Mucosa of gallbladder (tissue), 1 donor: ENCODE measurements at regions not wholly inside any gene's neighbourhood (a gene's known extent, or its start where the extent isn't known, plus 50 kb on each side); places are given as distances from the start of the nearest gene placed in this dataset.
"Not testable (repeated sequence)": the region's sequence is repeated elsewhere in the genome, so short reads cannot be mapped to it uniquely, and the experiment has no call there.

Experiments used
- DNase-seq: peaks from one replicate; pipeline ENCODE4 v3.0.0-alpha.2; 2020; ENCODE audit warnings: low spot score
- donor health status: DM: no; HTN: no; CAD: no.

GRCh38 chr20:53668992-53669391, 75.4 kb upstream of the ZNF217 start:
- no peak for DNase-seq

GRCh38 chr20:53666144-53666543, 72.5 kb upstream of the ZNF217 start:
- DNase-seq: no peak

- DNase-seq: peak; percentile 54
These were observed 70.5 kb upstream of the ZNF217 start for GRCh38 chr20:53664121-53664520.

DNA sequence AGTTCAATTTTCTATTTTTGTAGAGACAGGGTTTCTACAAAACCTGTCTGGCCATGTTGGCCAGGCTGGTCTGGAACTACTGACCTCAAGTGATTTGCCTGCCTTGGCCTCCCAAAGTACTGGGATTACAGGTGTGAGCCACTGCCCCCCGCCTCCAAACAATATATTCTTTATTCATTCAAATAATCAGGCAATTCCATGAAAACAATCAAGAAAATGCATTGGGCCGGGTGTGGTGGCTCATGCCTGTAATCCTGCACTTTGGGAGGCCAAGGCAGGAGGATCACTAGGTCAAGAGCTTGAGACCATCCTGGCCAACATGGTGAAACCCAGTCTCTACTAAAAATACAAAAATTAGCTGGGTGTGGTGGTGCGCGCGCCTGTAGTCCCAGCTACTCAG, 69.9 kb upstream of the ZNF217 start:
- not testable (repeated sequence) for DNase-seq

DNA sequence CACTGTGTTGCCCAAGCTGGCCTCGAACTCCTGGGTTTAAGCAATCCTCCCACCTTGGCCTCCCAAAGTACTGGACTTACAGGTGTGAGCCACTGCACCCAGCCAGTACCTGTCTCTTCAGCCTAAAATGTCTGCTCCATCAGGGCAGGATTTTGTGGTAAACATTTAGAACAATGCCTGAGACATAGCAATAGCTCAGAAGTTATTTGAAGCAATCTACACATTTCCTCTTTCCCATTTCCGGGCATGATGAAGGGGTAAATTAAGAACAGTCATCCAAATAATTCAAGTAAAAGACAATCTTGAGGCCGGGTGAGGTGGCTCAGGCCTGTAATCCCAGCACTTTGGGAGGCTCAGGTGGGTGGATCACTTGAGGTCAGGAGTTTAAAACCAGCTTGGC, 69.0 kb upstream of the ZNF217 start:
- no peak for DNase-seq

GRCh38 chr20:53660947-53661381, 67.3 kb upstream of the ZNF217 start:
- DNase-seq: no peak

GRCh38 chr20:53660078-53660909, 66.7 kb upstream of the ZNF217 start:
- DNase-seq: peak; percentile 25

GRCh38 chr20:53658973-53659372, 65.3 kb upstream of the ZNF217 start:
- DNase-seq: no peak

DNA sequence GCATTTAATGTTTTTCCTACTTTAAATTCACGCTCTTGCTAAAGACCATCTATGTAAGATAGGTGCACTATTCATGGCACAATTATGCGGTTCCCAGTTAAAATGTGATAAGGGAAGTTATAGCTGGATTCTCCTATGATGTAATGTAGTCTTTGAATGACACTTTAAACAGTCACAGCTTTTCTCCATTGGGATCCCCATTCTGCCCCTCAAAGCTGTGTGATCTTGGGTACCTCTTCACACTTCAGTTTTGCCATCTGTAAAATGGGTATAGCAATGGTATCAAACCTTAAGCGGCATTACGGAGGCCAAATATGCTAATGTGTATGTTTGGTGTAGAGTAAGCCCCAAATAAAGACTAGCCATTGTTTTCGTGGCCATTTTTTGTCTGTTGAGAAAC, 64.7 kb upstream of the ZNF217 start:
- no peak for DNase-seq

DNA sequence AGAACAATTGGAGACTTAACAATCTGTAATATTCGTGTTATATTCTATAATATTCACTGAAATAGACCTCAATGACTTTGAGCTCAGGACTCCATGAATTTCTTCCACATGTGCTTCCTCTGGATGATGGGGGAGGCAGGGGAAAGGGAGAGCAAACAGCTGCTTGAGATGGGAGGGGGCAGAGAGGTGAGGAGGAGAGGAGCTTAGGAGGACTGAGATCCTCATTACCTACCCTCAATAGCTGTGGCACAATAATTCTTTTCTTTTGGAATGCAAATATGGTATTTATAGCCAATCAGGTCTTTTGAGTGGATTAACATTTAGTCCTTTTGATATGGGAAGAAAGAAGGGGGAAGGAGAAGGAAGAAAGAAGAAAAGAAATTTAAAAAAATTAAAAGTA, 64.1 kb upstream of the ZNF217 start:
- DNase-seq: no peak

- no peak for DNase-seq
These were observed 63.6 kb upstream of the ZNF217 start for GRCh38 chr20:53657279-53657678.

DNA sequence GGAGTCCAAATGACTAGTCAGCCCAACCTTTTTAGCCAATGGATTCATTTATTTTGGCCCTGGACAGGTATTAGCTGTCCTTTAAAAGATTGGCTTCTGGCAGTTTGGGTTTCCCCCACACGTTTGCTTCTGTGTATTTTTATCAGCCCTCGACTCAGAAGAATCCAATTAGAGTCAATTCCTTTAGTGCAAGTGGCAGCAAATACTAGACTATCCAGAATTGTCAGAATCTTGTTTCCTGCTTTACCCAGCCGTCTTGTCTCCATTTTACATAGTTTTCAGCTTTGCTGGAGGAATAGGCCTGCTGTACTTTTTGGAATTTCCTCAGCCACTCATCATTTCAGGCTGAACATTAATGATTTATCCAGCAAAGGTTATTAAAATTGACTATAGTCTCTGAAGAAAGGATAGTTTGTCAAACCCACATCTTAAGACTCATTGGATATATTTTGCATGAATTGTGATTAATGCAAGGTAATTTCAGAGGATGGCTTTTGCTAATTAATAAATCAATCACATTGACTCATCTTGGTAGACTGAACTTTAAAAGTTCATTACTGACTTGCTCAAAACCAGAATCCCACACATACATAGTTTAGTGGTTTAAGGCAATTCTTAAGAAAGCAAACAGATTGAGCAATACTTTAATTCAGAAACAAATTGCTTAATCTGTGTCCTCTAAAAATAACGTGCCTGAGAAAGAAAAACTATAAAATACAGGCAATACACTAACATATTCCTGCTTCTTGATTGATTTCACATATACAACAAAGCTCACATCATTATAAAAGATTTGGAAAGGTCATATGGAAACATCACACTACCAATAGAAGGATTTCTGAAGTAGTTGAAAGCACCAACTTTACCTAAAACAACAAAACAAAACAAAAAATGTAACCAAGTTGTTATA, 62.9 kb upstream of the ZNF217 start:
- no peak for DNase-seq

DNA sequence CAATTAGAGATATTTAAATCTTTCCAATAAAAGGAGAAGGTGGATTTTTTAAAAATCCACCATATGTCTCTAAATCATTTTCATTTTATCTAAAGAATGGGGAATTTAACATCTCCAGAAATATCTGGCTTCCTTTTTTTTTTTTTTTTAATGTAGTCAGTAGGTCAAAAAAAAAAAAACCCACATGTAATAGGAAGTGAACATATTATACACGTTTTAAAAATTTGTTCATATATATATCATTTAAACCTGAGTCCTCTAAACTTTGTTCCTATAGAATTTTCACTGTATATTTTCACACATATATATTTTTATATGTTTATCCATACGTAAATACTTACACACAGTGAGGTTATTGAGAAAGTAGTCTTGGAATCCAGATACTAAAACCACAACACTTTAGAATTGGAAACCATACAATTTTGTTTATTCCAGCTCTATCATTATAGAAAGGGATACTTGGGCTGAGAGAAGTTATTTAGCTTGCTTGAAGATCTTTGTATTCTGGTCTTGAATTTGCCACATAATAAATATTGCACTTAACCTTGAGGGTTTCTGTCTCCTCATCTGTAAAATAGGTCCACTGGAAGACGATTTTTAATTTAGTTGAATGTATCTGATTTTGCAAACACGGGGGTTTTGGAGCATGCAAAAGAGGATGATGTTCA, 62.1 kb upstream of the ZNF217 start:
- DNase-seq: no peak

GRCh38 chr20:53654932-53655624, 61.4 kb upstream of the ZNF217 start:
- DNase-seq: no peak

DNA sequence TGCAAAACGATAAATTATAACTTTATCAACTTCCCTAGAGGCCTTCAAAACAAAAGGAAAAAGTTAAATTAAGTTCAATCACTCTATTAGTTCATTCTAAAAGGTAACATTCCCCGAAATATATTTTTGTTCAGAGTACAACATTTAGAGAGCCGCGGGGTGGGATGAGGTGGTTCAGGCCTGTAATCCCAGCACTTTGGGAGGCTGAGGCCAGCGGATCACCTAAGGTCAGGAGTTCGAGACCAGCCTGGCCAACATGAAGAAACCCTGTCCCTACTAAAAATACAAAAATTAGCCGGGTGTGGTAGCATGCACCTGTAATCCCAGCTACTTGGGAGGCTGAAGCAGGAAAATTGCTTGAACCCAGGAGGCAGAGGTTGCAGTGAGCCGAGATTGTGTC, 60.9 kb upstream of the ZNF217 start:
- DNase-seq: not testable (repeated sequence)

DNA sequence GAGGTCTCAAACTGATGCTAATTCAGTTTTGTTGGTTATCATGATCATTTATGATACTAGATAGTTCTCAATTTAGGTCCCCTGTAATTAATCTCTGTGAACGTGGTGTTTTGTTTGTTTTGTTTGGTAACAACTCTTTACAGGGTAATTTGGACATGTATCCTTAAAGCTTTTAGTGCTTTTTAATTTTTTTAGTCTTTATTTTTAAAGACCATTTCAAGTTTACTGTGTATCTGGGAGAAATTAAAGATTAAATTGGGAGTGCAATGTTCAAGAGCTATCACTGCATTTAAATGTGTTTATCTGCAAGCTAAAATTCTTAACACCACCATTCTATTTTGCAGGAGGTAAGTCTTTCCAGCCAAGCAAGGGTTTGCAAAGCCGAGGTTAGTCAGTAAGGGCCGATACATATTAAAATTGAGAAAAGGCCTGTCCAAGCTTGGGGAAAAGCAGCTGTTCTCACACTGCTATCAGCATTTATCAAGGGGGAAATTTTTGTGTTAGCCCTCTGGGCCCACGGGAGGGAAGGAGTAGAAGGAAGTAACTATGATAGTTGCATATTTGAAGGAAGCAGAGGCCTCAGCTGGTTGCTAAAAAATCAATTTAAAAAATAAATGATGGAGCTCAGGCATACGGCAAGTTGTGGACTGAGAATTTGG, 59.3 kb upstream of the ZNF217 start:
- DNase-seq: no peak

DNA sequence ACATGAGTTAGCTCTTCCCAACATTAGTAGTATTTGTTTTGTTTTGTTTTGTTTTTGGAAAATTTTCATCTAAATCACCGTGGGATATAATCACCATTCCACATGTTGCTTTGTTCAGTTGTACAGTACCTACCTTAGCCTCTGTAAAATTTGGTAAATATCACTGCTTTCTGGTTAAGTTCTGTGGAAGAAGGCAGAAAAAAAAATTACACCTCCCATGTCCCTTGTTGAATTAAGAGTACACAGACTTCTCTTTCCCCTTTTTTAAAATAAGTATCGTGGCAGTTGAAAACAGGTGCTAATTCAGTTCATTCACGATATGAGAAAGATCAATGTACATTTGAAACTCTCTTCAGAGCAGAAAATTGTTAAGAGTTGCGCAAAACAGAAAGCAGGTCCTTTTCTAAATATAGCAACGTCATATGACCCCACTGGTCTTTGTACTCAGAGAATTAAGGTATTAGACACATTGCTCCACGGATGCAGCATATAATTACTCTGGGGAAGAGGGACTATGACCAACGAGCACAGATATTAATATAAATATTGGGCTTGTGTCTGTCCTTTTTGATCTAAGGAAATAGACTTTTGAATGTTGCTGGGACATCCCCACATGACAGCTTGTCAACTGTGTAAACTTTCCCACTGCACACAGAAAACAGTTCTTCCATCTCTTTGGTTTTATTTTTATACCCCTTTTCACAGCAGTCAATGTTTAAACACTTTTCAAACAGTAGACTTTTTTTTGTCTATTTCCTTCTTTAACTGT, 58.6 kb upstream of the ZNF217 start:
- peak; percentile 23 for DNase-seq

DNA sequence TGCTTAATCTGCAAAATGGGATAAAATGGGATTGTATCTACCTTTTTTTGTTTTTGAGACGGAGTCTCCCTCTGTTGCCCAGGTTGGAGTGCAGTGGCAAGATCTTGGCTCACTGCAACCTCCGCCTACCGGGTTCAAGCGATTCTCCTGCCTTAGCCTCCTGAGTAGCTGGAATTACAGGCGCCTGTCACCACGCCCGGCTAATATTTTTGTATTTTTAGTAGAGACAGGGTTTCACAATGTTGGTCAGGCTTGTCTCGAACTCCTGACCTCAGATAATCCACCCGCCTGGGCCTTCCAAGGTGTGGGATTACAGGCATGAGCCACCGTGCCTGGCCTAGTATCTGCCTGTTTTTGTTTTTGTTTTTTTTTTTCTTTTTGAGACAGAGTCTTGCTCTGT, 55.9 kb upstream of the ZNF217 start:
- not testable (repeated sequence) for DNase-seq

- no peak for DNase-seq
These were observed 53.7 kb upstream of the ZNF217 start for GRCh38 chr20:53647286-53647821.

- no peak for DNase-seq
These were observed 52.9 kb upstream of the ZNF217 start for GRCh38 chr20:53646550-53646949.
